PC-9 (cell line): ENCODE measurements at regions not wholly inside any gene's neighbourhood (a gene's known extent, or its start where the extent isn't known, plus 50 kb on each side); places are given as distances from the start of the nearest gene placed in this dataset.

Experiments
- BruUV-seq: library from RNA; stranded (reverse); fragments of 400-500 nt; replicated peaks from 2 replicates; lab custom pipeline; 2021; lab: Mats Ljungman, UMichigan
- CTCF ChIA-PET: fragments of 300-600 bp; sonication (Branson Sonifier 250); formaldehyde crosslinking; loops from one replicate; lab custom pipeline; 2022; ENCODE audit warnings: antibody characterized with exemption; lab: Charles Lee
- POLR2A ChIA-PET: fragments of 300-600 bp; sonication (Branson Sonifier 250); formaldehyde crosslinking; loops from one replicate; lab custom pipeline; 2022; ENCODE audit warnings: antibody characterized with exemption; ENCODE audit not compliant: unreplicated experiment; lab: Charles Lee
- DNase-seq, 2 experiments: peaks; one replicate each; pipeline versions ENCODE4 v3.0.0 to v3.0.0-alpha.2; 2015 to 2022; ENCODE audit warnings: mixed read lengths in 1 of 2
- H2AFZ ChIP-seq: fragments of 200-600 bp; sonication (generic); 2 replicates; pipeline ENCODE4 v1.8.1; 2017; ENCODE audit warnings: antibody characterized with exemption
- H3F3A ChIP-seq: fragments of 200-600 bp; sonication (generic); 2 replicates; pipeline ENCODE4 v1.8.1; 2017; ENCODE audit warnings: antibody characterized with exemption, mild to moderate bottlenecking, low read depth; ENCODE audit not compliant: insufficient read depth
- H3K27ac ChIP-seq: fragments of 200-600 bp; sonication (generic); 2 replicates; pipeline ENCODE4 v1.6.1; 2016; ENCODE audit warnings: mixed run types
- H3K27me3 ChIP-seq: fragments of 200-600 bp; sonication (generic); 2 replicates; pipeline ENCODE4 v1.6.1; 2016; ENCODE audit warnings: low read depth, mixed run types; ENCODE audit not compliant: insufficient read depth
- H3K36me3 ChIP-seq: fragments of 200-600 bp; sonication (generic); 2 replicates; pipeline ENCODE4 v1.6.1; 2016; ENCODE audit warnings: low read depth, mixed run types
- H3K4me1 ChIP-seq: fragments of 200-600 bp; sonication (generic); replicated peaks from 2 replicates; pipeline ENCODE4 v1.6.1; 2016; ENCODE audit warnings: mixed run types; ENCODE audit not compliant: insufficient read depth
- H3K4me2 ChIP-seq: fragments of 200-600 bp; sonication (generic); 2 replicates; pipeline ENCODE4 v1.6.1; 2017; ENCODE audit warnings: mixed run types
- H3K4me3 ChIP-seq: fragments of 200-600 bp; sonication (generic); 2 replicates; pipeline ENCODE4 v1.6.1; 2016; ENCODE audit warnings: mixed run types
- H3K79me2 ChIP-seq: fragments of 200-600 bp; sonication (generic); 2 replicates; pipeline ENCODE4 v1.6.1; 2017; ENCODE audit warnings: low read depth, mixed run types
- H3K9me2 ChIP-seq: fragments of 200-600 bp; sonication (generic); 2 replicates; pipeline ENCODE4 v1.8.1; 2017; ENCODE audit warnings: mild to moderate bottlenecking; ENCODE audit not compliant: insufficient read depth
- H3K9me3 ChIP-seq: fragments of 200-600 bp; sonication (generic); 2 replicates; pipeline ENCODE4 v1.8.1; 2016; ENCODE audit warnings: low read depth; ENCODE audit not compliant: insufficient read depth
- H4K20me1 ChIP-seq: fragments of 200-600 bp; sonication (generic); 2 replicates; pipeline ENCODE4 v1.8.1; 2017; ENCODE audit not compliant: insufficient read depth
- CTCF ChIP-seq: fragments of 200-600 bp; sonication (generic); conservative IDR thresholded peaks from 2 replicates; pipeline ENCODE4 v1.6.1; 2017; ENCODE audit warnings: mixed run types, antibody characterized with exemption, mild to moderate bottlenecking, moderate library complexity
- EZH2 ChIP-seq: fragments of 200-600 bp; sonication (generic); IDR thresholded peaks from 2 replicates; pipeline ENCODE4 v1.8.0; 2017; ENCODE audit warnings: antibody characterized with exemption, low read depth
- intact Hi-C: fragments of 100-400 bp; cut with micrococcal nuclease; formaldehyde crosslinking; loops from one replicate; pipeline ENCODE4 v1.10.0; 2022; ENCODE audit not compliant: unreplicated experiment

DNA sequence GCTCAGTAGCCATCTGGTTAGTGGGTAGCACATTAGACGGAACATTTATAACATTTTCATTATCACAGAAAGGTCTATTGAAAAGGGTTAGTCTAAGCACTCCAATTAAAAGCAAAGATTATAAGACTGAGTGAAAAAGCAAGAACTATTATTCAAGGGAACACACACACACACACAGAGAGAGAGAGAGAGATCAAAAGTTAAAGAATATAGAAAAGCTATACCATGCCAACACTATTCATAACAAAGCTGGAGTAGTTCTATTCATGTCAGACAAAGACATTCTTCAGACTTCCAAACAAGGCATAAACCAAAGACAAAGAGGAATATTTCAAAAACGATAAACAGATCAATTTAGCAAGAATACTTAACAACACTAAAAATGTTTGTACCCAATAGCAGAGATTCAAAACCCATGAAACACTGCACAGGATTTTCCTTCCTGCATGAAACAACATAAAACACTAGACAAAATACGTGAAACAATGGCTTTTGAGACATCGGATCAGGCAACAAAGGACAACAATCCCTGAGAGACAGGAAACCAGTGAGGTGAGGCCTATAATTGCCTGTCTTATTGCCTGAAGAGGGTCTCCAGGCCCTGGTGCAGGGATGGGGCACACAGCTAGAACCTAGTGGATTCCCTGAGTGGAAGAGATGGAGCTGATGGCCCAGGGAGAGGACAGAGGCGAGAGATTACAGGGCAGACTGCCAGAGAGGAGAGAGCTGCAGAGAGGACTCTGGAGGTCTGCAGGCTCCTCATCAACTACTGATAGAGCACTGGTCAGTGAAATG lies 83.6 kb upstream of the NPAS2 start:
- peaks cover 26% of the 10 kb centered on the region for H3K4me1 ChIP-seq
- TF ChIP-seq CTCF (no peak), EZH2 (no peak)
- no peak overlapping the region for H3K4me3 ChIP-seq
- no peaks in the 10 kb centered on the region for H3K9me2 ChIP-seq
- H3F3A ChIP-seq: peaks cover 18% of the 10 kb centered on the region
- peaks cover 5% of the 10 kb centered on the region; the same call in 1 of the 2 replicates for H3K9me3 ChIP-seq
- DNase-seq: no peak
- H2AFZ ChIP-seq: no peak overlapping the region
- no peaks in the 10 kb centered on the region for H4K20me1 ChIP-seq
- ChIA-PET CTCF (no interaction called here), POLR2A (interaction anchor here (0.6 kb wide), 1 partner anchor 29 kb away, joined by 6 read pairs; no protein-coding TSS in a partner anchor)
- no TSS peak for BruUV-seq
- H3K27ac ChIP-seq: no peak overlapping the region
- H3K27me3 ChIP-seq: no peaks in the 10 kb centered on the region
- no peaks in the 10 kb centered on the region for H3K36me3 ChIP-seq
- intact Hi-C loops: no loop called here
- no peaks in the 10 kb centered on the region for H3K79me2 ChIP-seq
- no peak overlapping the region for H3K4me2 ChIP-seq

GRCh38 chr2:100739735-100740432 lies 80.1 kb upstream of the NPAS2 start:
- ChIA-PET CTCF (no interaction called here), POLR2A (no interaction called here)
- intact Hi-C loops: no loop called here
- Histone ChIP-seq H3K27ac (no peak overlapping the region), H3K9me3 (0 out of 2 replicates have a peak, but pooled peaks cover 5% of the 10 kb centered on the region), H3K4me3 (no peak overlapping the region), H3K27me3 (no peaks in the 10 kb centered on the region), H3K79me2 (no peaks in the 10 kb centered on the region), H4K20me1 (no peaks in the 10 kb centered on the region), H3K4me1 (peaks cover 8% of the 10 kb centered on the region; the same call in 1 of the 2 replicates), H3K4me2 (no peak overlapping the region), H3K36me3 (no peaks in the 10 kb centered on the region), H3F3A (peaks cover 3% of the 10 kb centered on the region; the same call in 1 of the 2 replicates), H3K9me2 (no peaks in the 10 kb centered on the region), H2AFZ (no peak overlapping the region)
- DNase-seq: no peak
- no peak for TF ChIP-seq CTCF
- TF ChIP-seq EZH2: no peak
- no TSS peak for BruUV-seq

DNA sequence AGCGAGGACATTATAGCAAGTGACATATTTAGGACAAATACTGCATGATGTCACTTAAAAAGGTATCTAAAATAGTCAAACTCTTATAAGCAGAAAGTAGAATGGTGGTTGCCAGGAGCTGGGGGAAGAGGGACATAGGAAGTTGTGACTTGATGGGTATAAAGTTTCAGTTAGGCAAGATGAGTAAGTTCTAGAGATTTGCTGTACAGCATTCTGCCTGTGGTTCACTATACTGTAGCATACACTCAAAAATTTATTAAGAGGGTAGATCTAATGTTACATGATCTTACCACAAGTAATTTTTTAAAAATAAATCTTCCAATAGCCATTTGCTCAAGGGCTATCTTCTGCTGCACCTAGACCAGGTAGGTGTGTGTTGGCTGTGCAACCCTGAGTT lies 78.1 kb upstream of the NPAS2 start:
- intact Hi-C loops: no loop called here
- H3K4me1 ChIP-seq: peaks cover 12% of the 10 kb centered on the region; the same call in 1 of the 2 replicates
- TF ChIP-seq EZH2 (no peak), CTCF (no peak)
- ChIA-PET POLR2A (no interaction called here), CTCF (no interaction called here)
- no peaks in the 10 kb centered on the region for H3K79me2 ChIP-seq
- H3K4me3 ChIP-seq: no peak overlapping the region
- peak overlapping the region; percentile 28 for H3K4me2 ChIP-seq
- H3K36me3 ChIP-seq: no peaks in the 10 kb centered on the region
- H3F3A ChIP-seq: peaks cover 3% of the 10 kb centered on the region; the same call in 1 of the 2 replicates
- 0 out of 2 replicates have a peak, but pooled peaks cover 5% of the 10 kb centered on the region for H3K9me3 ChIP-seq
- no peaks in the 10 kb centered on the region for H4K20me1 ChIP-seq
- BruUV-seq: no TSS peak
- H3K27me3 ChIP-seq: no peaks in the 10 kb centered on the region
- no peak overlapping the region for H2AFZ ChIP-seq
- no peak overlapping the region for H3K27ac ChIP-seq
- DNase-seq: no peak
- H3K9me2 ChIP-seq: no peaks in the 10 kb centered on the region
